Right cardiac atrium (tissue), 5 donors: ENCODE measurements at regions not wholly inside any gene's neighbourhood (a gene's known extent, or its start where the extent isn't known, plus 50 kb on each side); places are given as distances from the start of the nearest gene placed in this dataset.

Experiments used
- ATAC-seq, 2 donors: fragments of 200-7000 bp; cut with Tn5 transposase; one replicate each; pipeline versions ENCODE4 v1.8.0 to v1.9.1; 2020; ENCODE audit warnings: moderate library complexity in 2 of 2, mild to moderate bottlenecking in 1 of 2
- DNase-seq, 3 donors: peaks; one replicate each; pipeline ENCODE4 v3.0.0-alpha.2; 2020
- H3K27ac ChIP-seq: one replicate; pipeline ENCODE4 v1.5.1; 2013; ENCODE audit warnings: mild to moderate bottlenecking, low read length, control low read depth, moderate library complexity
- H3K27me3 ChIP-seq: one replicate; pipeline ENCODE4 v1.6.1; 2013; ENCODE audit not compliant: control insufficient read depth, insufficient read depth
- H3K4me1 ChIP-seq: one replicate; pipeline ENCODE4 v1.6.1; 2013; ENCODE audit warnings: low read length; ENCODE audit not compliant: control insufficient read depth, insufficient read depth
- H3K4me3 ChIP-seq: one replicate; pipeline ENCODE4 v1.5.1; 2013; ENCODE audit warnings: low read length, control low read depth
- H3K9me3 ChIP-seq: one replicate; pipeline ENCODE4 v1.6.1; 2013; ENCODE audit warnings: low read length; ENCODE audit not compliant: control insufficient read depth
- WGBS: extraction: QIAGEN DNeasy Blood & Tissue Kit; methylation state at CpG from one replicate; pipeline ENCODE4 v1.1.7; 2013; 5-methylcytosine and 5-hydroxymethylcytosine counted together
- intact Hi-C, 4 donors: fragments of 100-400 bp; cut with DNase I; formaldehyde crosslinking; loops; one replicate each; pipeline versions ENCODE4 v1.11.0 to v1.14.0; 2022 to 2023
- donor health status: healthy with polysubstance abuse.
- donor health status: DM: no; HTN: yes; CAD: no.
- donor health status: DM: no; HTN: no; CAD: no.
- donor health status: DM: no; HTN: yes; CAD: no; lungs with severe emphysema.
- donor health status: DM: yes; HTN: yes; CAD: no.

GRCh38 chr15:70347321-70348225, 249.9 kb upstream of the TLE3 start:
- Histone ChIP-seq H3K27me3 (no peaks in the 10 kb centered on the region), H3K4me3 (no peak overlapping the region), H3K4me1 (no peaks in the 10 kb centered on the region), H3K9me3 (no peaks in the 10 kb centered on the region), H3K27ac (no peak overlapping the region)
- intact Hi-C loops = no loop called here
- WGBS = 87% methylated on average over 7 of the region's 7 CpGs
- DNase-seq (no peak), ATAC-seq (no peak)

- intact Hi-C loops = no loop called here
- DNase-seq = no peak
- Histone ChIP-seq H3K4me3 (no peak overlapping the region), H3K27me3 (no peaks in the 10 kb centered on the region), H3K9me3 (no peaks in the 10 kb centered on the region), H3K4me1 (no peaks in the 10 kb centered on the region), H3K27ac (no peak overlapping the region)
- no peak for ATAC-seq
- WGBS = 90% methylated on average over 7 of the region's 7 CpGs
Observed at GRCh38 chr15:70345251-70346019, 247.7 kb upstream of the TLE3 start.

GRCh38 chr15:70344666-70345065, 246.9 kb upstream of the TLE3 start:
- DNase-seq = no peak
- 97% methylated on average over 3 of the region's 3 CpGs for WGBS
- intact Hi-C loops = no loop called here
- Histone ChIP-seq H3K9me3 (no peaks in the 10 kb centered on the region), H3K4me3 (no peak overlapping the region), H3K27ac (no peak overlapping the region), H3K27me3 (no peaks in the 10 kb centered on the region), H3K4me1 (no peaks in the 10 kb centered on the region)
- ATAC-seq = no peak

- DNase-seq = no peak
- WGBS = 94% methylated on average over 17 of the region's 17 CpGs
- intact Hi-C loops = no loop called here
Observed at GRCh38 chr15:70343961-70344621, 246.4 kb upstream of the TLE3 start.

GRCh38 chr15:70342554-70343548, 245.1 kb upstream of the TLE3 start:
- Histone ChIP-seq H3K9me3 (no peaks in the 10 kb centered on the region), H3K4me1 (no peaks in the 10 kb centered on the region), H3K27ac (no peak overlapping the region), H3K4me3 (no peak overlapping the region), H3K27me3 (no peaks in the 10 kb centered on the region)
- no peak for DNase-seq
- intact Hi-C loops = no loop called here
- ATAC-seq = no peak
- WGBS = 95% methylated on average over 8 of the region's 8 CpGs

More at GRCh38 chr15:70343961-70344621, 246.4 kb upstream of the TLE3 start:
- Histone ChIP-seq H3K27ac (no peak overlapping the region), H3K4me3 (no peak overlapping the region), H3K27me3 (no peaks in the 10 kb centered on the region), H3K9me3 (no peaks in the 10 kb centered on the region), H3K4me1 (no peaks in the 10 kb centered on the region)
- ATAC-seq = no peak

- no peak overlapping the region for H3K27ac ChIP-seq
- H3K4me1 ChIP-seq = no peaks in the 10 kb centered on the region
- no peaks in the 10 kb centered on the region for H3K9me3 ChIP-seq
- ATAC-seq (no peak), DNase-seq (no peak)
- no peaks in the 10 kb centered on the region for H3K27me3 ChIP-seq
- WGBS = 96% methylated on average over 7 of the region's 7 CpGs
- no peak overlapping the region for H3K4me3 ChIP-seq
- intact Hi-C loops = no loop called here
Observed at GRCh38 chr15:70342141-70342540, 244.4 kb upstream of the TLE3 start.

GRCh38 chr15:70341566-70341965, 243.8 kb upstream of the TLE3 start:
- Histone ChIP-seq H3K4me1 (no peaks in the 10 kb centered on the region), H3K9me3 (no peaks in the 10 kb centered on the region), H3K4me3 (no peak overlapping the region), H3K27me3 (no peaks in the 10 kb centered on the region), H3K27ac (no peak overlapping the region)
- 74% methylated on average over 5 of the region's 5 CpGs for WGBS
- DNase-seq = no peak
- intact Hi-C loops = no loop called here
- ATAC-seq = no peak

GRCh38 chr15:70340494-70340870, 242.8 kb upstream of the TLE3 start:
- intact Hi-C loops = no loop called here
- H3K27ac ChIP-seq = no peak overlapping the region
- DNase-seq (no peak), ATAC-seq (no peak)
- no peaks in the 10 kb centered on the region for H3K9me3 ChIP-seq
- 88% methylated on average over 1 of the region's 1 CpG for WGBS
- H3K27me3 ChIP-seq = no peaks in the 10 kb centered on the region
- no peak overlapping the region for H3K4me3 ChIP-seq
- H3K4me1 ChIP-seq = no peaks in the 10 kb centered on the region

- DNase-seq (no peak), ATAC-seq (peak in 1 of 2 donors; percentile 15)
- intact Hi-C loops = no loop called here
- Histone ChIP-seq H3K27ac (no peak overlapping the region), H3K27me3 (no peaks in the 10 kb centered on the region), H3K9me3 (no peaks in the 10 kb centered on the region), H3K4me1 (no peaks in the 10 kb centered on the region), H3K4me3 (no peak overlapping the region)
- WGBS = 60% methylated on average over 11 of the region's 11 CpGs
Observed at GRCh38 chr15:70339571-70340493, 242.1 kb upstream of the TLE3 start.
